Stimulated activated CD4-positive, alpha-beta T cell treated with anti-CD3 and anti-CD28 coated beads, TNF-alpha, amount 100 ng/mL, for 24 hours (primary cell): ENCODE measurements at regions not wholly inside any gene's neighbourhood (a gene's known extent, or its start where the extent isn't known, plus 50 kb on each side); places are given as distances from the start of the nearest gene placed in this dataset.
A peak's percentile ranks its signal among the peaks of the same experiment; 100 is the strongest.
"Not testable (repeated sequence)": the region's sequence is repeated elsewhere in the genome, so short reads cannot be mapped to it uniquely, and the experiment has no call there.

Source experiments
- DNase-seq, 3 experiments: peaks; one replicate each; pipeline ENCODE4 v3.0.0-alpha.2; 2020; ENCODE audit warnings: low read depth in 3 of 3

GRCh38 chr2:209160800-209161588, 262.9 kb upstream of the MAP2 start:
- no peak for DNase-seq

- DNase-seq: no peak
Observed at GRCh38 chr2:209162129-209162528, 261.7 kb upstream of the MAP2 start.

- no peak for DNase-seq
Observed at GRCh38 chr2:209181984-209182383, 241.9 kb upstream of the MAP2 start.

GRCh38 chr2:209186886-209187285, 237.0 kb upstream of the MAP2 start:
- not testable (repeated sequence) for DNase-seq

GRCh38 chr2:209189893-209190292, 234.0 kb upstream of the MAP2 start:
- no peak for DNase-seq

GRCh38 chr2:209191139-209191538, 232.7 kb upstream of the MAP2 start:
- DNase-seq: no peak

- DNase-seq: no peak
Observed at GRCh38 chr2:209194717-209195116, 229.1 kb upstream of the MAP2 start.

GRCh38 chr2:209208211-209208610, 215.6 kb upstream of the MAP2 start:
- peak in 1 of 3 experiments; percentile 8 for DNase-seq

- no peak for DNase-seq
Observed at GRCh38 chr2:209209943-209210342, 213.9 kb upstream of the MAP2 start.

- DNase-seq: no peak
Observed at GRCh38 chr2:209230560-209230959, 193.3 kb upstream of the MAP2 start.

- no peak for DNase-seq
Observed at GRCh38 chr2:209236377-209236776, 187.5 kb upstream of the MAP2 start.

GRCh38 chr2:209238765-209239584, 184.9 kb upstream of the MAP2 start:
- no peak for DNase-seq

- no peak for DNase-seq
Observed at GRCh38 chr2:209239585-209239938, 184.3 kb upstream of the MAP2 start.

- DNase-seq: no peak
Observed at GRCh38 chr2:209240204-209240603, 183.6 kb upstream of the MAP2 start.

- no peak for DNase-seq
Observed at GRCh38 chr2:209253544-209253943, 170.3 kb upstream of the MAP2 start.

- no peak for DNase-seq
Observed at GRCh38 chr2:209259767-209260166, 164.1 kb upstream of the MAP2 start.

GRCh38 chr2:209260281-209260680, 163.6 kb upstream of the MAP2 start:
- no peak for DNase-seq

- not testable (repeated sequence) for DNase-seq
Observed at GRCh38 chr2:209261366-209262053, 162.3 kb upstream of the MAP2 start.

GRCh38 chr2:209269024-209269423, 154.8 kb upstream of the MAP2 start:
- DNase-seq: no peak

GRCh38 chr2:209276000-209276399, 147.8 kb upstream of the MAP2 start:
- DNase-seq: no peak

- DNase-seq: no peak
Observed at GRCh38 chr2:209277444-209277843, 146.4 kb upstream of the MAP2 start.

GRCh38 chr2:209298601-209299000, 125.2 kb upstream of the MAP2 start:
- DNase-seq: no peak

GRCh38 chr2:209299478-209299877, 124.4 kb upstream of the MAP2 start:
- DNase-seq: not testable (repeated sequence)
